T-helper 9 cell (primary cell): ENCODE measurements at regions not wholly inside any gene's neighbourhood (a gene's known extent, or its start where the extent isn't known, plus 50 kb on each side); places are given as distances from the start of the nearest gene placed in this dataset.
"Not testable (repeated sequence)": the region's sequence is repeated elsewhere in the genome, so short reads cannot be mapped to it uniquely, and the experiment has no call there.

Source experiments
- DNase-seq: peaks from one replicate; pipeline ENCODE4 v3.0.0-alpha.2; 2020

DNA sequence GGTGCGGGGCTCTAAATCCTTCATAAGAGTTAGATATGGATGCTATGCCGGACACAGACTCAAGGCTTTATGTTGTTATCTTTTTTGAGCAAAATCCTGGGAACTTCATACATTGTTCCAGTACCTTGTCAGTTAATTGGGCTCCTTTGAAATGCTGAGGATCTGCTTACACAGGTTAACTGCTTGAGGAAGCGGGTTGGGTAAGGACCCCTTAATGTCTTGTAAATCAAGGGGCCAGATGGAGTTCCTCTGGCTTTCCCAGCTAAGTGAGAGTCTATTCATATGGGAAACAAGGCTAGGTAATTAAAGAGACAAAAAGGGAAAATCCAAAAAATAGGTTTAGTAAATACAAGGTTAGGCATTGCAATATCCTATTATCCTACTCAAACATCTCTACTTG lies 141.5 kb downstream of the OR2B2 start:
- DNase-seq, result no peak

DNA sequence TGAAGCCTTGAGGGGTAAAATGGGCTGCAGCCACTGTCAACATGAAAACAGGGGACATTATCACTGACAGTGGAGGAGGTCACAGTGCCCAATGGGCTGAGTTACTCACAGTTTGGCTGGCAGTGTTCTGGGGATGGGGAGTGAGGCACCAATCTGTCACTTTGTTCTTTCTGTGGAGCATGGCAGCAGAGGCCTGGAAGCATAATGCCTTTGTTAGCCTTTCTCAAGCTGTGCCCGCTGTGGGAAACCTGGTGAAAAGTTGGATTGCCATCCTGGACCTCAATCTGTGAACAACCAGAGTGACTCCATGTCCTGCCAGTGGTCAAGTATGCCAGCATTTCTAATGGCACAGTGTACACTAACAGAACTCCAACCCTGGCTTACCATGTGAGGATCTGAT lies 143.6 kb downstream of the OR2B2 start:
- DNase-seq, result no peak

DNA sequence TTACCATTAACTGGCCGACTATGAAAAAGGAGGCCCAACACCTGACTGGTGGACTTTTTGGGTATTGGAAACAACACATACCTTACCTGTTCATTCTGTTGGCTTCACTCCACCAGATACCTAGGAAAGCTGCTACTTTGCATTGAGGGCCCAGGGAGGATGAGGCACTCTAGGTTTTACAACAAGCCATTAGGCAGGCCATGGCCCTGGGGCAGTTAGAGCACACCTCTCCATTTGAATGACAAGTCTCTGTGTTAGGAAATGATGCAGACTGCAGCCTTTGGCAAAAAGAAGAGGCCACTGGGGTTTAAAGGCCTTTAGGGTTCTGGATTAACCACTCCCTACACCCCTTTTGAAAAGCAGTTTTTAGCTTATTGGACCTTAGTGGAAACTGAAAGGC lies 144.3 kb downstream of the OR2B2 start:
- no peak for DNase-seq

DNA sequence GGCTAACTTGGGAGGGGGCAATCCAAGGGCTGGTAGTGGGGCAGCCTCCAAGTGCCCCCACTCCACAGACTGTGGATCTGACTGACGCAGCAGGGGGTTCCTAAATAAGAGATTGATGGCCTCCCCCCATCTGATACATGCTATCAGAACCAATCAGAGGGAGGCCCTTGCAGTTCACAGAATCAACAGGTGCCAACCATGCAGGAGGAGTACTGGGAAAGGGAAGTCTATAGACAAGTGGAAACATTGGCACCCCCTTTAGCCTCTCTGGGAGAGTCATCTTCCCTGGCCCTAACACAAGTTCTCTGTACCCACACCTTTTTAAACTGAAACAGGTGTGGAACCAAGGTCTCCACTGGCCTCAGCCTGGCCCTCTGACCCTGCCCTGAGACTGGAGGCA lies 145.8 kb downstream of the OR2B2 start:
- no peak for DNase-seq

DNA sequence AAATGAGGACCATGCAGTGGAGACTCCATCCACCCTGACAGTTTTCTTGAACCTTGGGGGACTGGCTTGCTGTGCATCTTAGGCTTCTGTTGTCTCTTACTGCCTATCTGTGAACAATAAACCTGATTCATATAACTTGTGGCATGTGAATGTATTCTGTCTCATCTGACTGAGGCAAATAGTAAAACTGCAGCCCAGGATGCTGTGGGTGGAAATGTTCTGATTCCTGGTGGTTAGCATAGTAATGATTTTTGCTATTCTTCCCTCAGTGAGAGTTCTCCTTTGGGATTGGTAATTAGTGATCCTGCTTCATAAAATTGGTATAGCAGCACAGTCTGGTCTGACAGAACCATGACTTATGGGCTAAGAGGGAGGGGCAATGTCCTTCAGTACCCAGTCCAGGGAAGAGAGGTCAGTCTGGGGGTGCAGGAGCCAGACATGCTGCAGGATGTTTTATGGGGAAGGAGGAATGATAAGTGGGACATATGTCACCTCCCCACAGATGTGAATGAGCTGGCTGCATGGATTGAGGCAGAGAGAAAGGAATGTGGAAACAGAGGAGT lies 147.1 kb downstream of the OR2B2 start:
- no peak for DNase-seq

DNA sequence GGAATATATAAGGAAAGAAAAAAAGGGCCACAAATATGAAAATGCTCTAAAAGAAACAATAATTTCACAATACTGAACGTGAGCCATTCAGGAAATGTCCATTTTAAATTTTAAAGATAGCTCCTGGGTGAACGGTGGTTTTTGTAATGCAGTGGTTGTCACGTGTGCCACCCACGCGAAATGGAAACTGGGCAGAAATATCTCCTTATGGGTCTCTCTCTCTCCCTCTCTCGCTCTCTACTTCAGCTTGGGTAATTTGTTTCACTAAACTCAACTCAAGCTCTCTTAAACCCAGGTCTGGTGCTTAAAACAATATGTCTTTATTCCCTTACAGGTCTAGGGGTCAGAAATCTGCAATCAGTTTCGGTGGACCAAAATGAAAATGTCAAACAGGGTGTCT lies 150.8 kb downstream of the OR2B2 start:
- DNase-seq, result no peak

DNA sequence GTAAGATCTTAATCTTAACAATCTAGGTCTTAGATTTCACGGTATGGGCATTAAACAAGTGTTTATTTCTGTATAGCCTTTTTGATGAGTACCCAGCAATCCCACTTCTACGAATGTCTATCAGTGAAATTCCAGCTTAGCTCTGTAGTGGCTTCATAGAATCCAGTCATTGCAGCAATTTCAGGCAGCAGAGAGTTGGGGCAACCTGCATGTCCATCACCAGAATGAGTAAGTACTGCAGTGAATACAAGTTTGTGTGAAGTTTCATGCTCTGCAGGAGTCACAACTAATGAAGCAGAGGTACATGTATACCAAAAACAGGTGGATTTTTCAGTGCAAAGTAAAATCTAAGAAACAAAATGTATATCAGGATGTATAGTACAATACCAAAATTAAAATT lies 151.7 kb downstream of the OR2B2 start:
- no peak for DNase-seq

DNA sequence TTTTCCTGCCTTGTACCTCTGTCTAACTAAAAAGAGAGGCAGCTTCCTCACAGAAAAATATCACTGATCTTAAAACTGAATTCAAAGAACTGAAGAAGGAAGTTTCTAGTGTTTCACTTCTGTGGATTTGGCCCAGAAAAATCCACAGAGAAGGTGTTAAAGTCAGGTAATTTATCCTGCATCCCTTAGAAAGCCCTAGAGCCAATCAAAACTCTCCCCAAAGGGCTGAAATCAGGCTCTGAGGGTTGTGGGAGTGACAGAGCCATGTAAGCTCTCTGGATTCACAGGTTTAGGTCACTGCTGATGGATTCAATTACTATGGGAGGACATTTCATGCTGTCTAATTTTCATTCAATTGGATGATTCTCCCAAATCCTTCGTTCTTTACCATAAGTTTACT lies 152.3 kb downstream of the OR2B2 start:
- no peak for DNase-seq

DNA sequence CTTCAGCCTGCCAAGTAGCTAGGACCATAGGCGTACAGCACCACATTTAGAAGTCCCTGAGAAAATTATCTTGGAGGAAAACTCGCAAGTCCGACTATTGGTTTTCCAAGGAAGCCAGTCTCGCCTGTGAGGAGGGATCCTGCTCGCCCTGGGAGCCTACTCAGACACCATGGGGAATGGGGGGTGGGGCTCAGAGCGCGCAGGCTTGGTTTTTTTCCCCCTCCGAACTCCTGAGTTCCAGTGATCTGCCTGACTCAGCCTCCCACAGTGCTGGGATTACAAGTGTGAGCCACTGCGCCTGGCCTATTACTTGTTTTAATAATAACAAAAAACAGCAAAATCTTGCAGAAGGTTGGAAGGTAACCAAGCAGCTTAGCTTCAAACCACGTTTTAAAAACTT lies 153.7 kb downstream of the OR2B2 start:
- DNase-seq, result no peak

DNA sequence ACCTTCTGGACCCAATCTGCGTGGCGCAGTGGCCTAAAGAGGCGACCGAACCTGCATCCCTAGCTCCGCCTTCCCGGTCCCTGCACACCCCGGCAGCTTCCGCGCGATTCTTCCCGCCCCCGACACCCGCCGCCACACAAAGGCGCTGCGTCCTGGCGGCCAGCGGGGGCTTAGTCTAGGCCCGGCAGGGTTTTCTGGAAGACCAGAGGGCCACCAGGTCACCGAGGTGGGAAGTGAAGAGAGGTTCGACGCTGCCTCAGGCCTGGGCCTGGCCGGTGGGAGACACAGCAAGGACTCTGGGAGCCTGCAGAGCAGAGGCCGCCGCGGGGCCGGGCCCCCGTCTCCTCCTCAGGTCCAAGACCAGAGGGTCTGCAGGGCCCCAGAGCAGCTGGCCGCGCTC lies 154.9 kb downstream of the OR2B2 start:
- peak; percentile 38 for DNase-seq

DNA sequence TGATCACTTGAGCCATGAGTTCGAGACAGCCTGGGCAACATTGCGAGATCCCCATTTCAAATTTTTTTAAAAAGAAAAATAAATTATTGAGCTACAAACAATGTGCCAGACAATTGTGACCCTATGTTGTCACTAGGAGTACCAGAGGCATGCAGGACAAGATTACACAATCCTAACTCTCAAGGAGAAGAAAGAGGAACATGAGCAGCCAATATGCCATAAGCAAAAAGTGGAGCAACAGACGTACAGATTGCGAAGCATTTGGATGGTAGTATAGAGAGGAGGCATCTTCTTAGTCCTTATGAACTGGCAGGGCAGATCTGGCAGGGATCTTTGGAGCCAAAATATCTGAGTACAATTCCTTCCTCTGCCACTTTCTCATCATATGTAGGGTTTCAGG lies 156.4 kb downstream of the OR2B2 start:
- DNase-seq, result no peak

DNA sequence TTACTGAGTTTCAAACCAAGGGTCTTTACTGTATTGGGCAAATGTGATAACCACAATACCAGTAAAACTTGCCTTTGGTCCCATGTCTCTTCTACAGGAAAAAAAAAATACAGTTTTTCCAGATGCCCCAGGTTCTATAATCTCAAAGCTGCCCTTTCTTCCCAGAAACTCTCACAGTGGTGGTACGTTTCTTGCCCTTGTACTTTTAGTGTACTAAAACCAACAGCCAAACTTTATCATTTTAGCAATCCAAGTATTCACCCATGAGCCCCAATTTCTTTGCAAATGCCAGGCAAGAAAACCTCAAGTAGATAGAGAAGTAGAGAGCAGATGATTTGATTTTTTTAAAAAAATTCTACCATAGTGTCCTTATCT lies 157.8 kb downstream of the OR2B2 start:
- no peak for DNase-seq

DNA sequence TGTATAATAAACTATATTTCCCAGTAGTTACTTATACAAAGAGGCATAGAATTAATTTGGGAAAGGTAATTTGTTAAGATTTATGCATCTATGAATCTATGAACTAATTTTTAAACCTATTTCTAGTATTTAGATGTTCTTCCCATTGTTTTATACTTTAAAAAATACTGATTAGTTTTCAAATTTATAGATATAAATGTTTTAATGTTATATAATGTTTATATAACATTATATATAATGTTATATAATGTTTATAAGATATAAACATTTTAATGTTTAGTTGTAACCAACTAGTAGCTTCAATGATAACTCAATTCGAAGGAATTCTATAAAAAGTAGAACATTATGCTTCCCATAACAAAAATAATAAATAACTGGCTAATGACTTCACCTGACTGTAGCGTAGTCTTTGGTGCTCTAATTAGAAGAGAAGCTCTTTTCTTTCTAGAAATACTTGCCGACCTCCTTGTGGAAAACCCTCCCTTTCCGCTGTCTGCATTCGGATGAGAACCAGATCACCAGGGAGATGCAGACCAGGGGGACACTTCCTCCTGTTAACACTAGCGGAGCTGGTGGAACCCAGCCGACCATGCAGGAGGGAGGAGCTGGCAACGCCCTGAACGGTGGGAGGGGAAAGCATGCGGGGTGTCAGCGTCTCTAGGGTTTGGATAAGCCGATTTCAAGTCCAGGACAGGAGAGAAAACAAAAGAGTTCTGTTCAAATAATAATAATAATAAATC lies 158.4 kb downstream of the OR2B2 start:
- peak; percentile 29 for DNase-seq

DNA sequence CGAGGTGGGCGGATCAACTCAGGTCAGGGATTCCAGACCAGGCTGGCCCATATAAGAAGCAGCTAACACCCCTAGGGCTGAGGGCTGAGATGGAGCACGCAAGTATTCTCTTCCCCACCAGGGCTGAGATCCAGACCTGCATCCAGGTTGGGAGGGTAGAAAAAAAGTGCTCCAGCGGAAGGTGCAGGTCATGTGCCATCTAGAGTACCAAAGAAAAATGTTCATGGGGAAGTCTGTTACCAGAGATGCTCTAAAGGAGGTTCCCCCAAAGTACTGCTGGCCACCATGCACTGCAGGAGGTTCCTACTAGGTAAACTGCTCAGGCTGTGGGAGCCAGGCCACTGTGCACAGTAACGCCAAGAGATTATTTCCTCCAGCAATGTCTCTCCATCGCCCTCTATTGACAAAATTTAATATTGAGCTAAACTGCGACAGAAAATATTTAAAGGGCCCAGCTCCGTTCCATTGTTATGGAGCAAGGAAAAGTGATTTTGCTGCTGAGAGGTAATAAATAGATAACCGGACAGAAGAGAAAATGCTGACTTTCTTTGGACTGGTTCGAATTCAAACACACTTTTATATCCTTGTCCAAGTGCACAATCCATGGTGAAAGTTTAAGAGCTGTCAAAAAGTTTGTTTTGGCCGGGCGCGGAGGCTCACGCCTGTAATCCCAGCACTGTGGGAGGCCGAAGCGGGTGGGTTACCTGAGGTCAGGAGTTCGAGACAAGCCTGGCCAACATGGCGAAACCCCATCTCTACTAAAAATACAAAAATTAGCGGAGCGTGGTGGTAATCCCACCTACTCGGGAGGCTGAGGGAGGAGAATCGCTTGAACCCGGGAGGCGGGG lies 159.9 kb downstream of the OR2B2 start:
- peak; percentile 17 for DNase-seq

DNA sequence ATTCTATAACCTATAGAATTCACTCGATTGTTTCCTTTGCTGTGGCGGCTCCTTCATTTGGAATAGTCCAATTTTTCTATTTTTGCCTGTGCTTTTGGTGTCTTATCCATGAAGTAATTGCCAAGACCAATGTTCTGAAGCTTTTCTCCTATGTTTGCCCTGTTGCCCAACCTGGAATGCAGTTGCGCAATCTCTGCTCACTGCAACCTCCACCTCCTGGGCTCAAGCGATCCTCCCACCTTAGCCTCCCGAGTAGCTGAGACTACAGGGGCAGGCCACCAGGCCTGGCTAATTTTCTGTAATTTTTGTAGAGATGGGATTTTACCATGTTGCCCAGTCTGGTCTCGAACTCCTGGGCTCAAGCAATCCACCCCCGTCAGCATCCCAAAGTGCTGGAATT lies 163.5 kb downstream of the OR2B2 start:
- DNase-seq, result no peak

DNA sequence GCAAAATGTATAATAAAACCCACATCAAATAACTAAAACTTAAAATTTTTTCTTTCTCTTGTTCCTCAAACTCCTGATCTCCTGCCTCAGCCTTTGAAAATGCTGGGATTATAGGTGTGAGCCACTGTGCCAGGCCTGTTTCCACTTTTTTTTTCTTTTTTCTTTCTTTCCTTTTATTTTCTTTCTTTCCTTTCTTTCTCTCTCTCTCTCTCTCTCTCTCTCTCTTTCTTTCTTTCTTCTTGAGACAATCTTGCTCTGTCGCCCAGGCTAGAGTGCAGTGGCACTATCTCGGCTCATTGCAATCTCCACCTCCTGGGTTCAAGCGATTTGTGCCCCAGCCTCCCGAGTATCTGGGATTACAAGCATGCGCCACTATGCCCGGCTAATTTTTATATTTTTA lies 164.6 kb downstream of the OR2B2 start:
- no peak for DNase-seq

DNA sequence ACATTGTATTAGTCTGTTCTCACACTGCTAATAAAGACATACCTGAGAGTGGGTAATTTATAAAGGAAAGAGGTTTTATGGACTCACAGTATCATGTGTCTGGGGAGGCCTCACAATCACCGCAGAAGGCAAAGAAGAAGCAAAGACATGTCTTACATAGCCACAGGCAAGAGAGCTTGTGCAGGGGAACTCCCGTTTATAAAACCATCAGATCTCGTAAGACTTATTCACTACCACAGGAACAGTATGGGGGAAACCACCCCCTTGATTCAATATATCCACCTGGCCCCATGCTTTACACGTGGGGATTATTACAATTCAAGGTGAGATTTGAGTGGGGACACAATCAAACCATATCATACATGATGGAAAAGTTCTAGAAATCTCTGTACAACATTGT lies 165.3 kb downstream of the OR2B2 start:
- not testable (repeated sequence) for DNase-seq

DNA sequence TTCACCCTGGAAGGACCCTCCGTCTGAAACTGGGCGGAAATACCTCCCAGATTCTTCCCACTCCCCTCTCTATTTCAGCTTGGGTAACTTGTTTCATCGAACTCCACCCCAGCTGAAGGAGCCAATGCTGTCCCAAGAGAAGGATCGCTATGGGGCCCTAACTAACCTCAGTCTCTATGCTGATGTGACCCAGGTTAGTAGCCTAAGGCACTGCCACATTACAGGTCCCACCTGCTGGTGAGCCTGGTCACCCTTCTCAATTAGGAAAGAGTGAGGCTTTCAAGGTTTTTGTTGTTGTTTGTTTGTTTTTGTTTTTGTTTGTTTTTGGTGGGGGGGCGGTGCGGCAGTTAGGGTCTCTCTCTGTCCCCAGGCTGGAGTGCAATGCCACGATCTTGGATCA lies 168.4 kb downstream of the OR2B2 start:
- DNase-seq, result no peak

DNA sequence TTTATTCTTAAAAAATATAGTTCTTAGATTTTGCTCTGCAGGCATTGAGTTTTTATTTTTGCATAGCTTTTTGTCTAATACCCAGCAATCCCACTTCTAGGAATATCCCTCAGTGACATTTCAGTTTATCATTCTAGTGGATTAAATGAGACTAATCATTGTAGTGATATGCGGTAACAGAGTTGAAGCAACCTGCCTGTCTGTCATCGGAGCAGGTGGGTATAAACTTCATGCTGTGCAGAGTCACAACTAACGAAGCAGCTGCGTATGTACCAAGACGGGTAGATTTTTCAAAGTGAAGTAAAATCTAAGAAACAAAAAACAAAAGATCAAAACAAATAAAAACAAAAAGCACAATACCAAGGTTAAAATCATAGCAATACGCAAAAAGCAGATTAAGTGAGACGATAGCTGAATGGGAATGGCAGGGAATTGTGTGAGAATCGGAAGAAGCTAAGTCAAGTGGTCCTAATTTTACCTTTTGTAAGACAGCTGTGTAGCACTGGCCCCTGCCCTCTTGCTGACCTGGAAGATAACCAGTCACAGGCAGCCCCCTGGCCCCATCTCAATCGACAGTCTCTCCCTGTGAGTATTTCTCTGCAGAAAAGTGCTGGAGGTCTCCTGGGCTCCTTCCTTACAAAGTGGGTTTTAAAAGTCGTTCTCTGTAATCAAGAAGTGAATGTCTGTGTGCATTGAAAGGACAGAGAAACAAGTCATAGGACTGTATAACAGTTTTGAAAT lies 169.2 kb downstream of the OR2B2 start:
- no peak for DNase-seq

DNA sequence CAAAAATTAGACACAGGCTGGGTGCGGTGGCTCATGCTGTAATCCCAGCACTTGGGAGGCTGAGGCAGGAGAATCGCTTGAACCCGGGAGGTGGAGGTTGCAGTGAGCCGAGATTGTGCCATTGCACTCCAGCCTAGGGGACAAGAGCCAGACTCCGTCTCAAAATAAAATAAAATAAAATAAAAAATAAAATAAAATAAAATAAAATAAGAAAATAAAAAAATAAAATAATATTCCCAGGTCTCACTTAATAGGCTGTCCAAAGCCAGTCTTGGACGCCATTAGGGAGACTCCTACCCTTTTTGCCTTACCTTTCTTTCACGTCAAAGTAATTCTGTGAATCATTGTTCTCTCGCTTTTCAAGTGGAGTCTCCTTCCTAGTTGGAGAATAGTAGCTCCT lies 172.3 kb downstream of the OR2B2 start:
- DNase-seq, result not testable (repeated sequence)

DNA sequence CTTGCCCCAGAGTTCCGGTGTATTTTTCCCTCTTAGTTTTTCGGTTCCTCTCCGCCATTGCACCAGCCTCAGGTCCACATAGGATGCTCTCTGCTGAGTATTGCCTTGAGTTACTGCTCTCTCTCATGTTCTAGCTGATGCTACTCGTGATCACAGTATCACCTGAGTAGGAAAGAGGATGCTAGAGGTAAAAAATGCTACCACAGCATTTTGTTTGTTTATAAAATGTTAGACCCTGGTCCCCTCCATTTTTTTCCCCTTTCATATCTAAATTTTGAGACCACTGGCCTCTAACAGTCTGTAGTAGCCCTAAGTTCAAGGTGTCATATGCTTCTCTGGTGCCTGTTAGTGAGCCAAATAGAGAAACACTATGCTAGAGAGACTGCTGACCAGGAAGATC lies 175.5 kb downstream of the OR2B2 start:
- no peak for DNase-seq

DNA sequence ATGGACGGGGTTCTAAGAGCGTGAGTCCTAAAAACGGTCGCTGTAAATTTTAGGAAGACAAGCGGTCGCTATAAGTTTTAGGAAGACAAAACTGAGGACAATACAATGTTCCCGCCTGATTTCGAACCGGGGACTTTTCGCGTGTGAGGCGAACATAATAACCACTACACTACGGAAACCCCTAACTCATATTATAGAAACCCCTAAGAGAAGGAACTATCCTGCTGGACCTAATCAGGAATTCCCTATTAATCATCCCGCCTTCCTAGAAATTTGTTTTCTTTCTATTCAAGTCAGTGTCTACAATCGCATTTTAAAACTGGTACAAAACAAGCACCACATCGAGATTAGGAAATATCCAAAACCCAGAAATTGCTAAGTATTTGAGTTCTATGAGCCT lies 183.8 kb downstream of the OR2B2 start:
- no peak for DNase-seq

DNA sequence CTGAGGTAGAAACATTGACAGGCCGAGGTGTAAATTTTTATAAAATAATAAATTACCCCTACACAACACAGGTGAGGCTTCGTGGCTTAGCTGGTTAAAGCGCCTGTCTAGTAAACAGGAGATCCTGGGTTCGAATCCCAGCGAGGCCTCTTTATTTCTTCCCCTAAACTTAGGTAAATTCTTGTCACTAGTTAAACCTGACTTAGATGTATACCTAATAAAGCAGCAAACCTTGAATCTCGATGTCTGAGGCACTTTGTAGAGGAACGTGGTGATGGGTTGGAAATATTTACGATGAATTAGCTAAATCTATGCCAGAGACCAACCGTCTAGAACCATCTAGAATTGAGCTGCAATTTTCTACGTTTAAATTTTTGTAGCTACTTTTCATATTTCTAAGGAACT lies 185.6 kb downstream of the OR2B2 start:
- DNase-seq, result no peak
